ENCODE measurements at regions not wholly inside any gene's neighbourhood (a gene's known extent, or its start where the extent isn't known, plus 50 kb on each side); places are given as distances from the start of the nearest gene placed in this dataset.

DNA sequence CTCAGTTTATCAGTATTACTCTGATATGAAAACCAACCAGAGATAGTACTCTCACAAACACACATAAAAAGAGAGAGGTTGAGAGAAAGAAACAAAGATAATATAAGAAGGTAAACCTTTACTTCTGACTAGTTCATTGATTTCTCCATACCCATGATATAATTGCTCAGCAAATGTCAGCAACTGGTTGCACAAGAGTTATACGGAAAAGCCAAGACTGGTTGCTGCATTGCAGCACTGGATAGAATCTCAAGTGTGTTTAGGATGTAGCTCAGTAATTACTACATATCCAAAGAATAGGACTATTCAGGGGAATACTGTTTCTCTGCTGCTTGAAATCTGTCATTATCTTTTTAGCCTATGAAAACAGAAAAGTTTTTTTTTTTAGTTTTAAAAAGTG is 1332.8 kb downstream of the OLFM4 start:
- TF ChIP-seq, protein P1, sequence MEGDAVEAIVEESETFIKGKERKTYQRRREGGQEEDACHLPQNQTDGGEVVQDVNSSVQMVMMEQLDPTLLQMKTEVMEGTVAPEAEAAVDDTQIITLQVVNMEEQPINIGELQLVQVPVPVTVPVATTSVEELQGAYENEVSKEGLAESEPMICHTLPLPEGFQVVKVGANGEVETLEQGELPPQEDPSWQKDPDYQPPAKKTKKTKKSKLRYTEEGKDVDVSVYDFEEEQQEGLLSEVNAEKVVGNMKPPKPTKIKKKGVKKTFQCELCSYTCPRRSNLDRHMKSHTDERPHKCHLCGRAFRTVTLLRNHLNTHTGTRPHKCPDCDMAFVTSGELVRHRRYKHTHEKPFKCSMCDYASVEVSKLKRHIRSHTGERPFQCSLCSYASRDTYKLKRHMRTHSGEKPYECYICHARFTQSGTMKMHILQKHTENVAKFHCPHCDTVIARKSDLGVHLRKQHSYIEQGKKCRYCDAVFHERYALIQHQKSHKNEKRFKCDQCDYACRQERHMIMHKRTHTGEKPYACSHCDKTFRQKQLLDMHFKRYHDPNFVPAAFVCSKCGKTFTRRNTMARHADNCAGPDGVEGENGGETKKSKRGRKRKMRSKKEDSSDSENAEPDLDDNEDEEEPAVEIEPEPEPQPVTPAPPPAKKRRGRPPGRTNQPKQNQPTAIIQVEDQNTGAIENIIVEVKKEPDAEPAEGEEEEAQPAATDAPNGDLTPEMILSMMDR (IDR thresholded peaks at IDR 0.05) = no peak
- no peak for TF ChIP-seq POLR2A (IDR thresholded peaks at IDR 0.05)

All from Peyer's patch (tissue), 4 donors.